ENCODE measurements at regions not wholly inside any gene's neighbourhood (a gene's known extent, or its start where the extent isn't known, plus 50 kb on each side); places are given as distances from the start of the nearest gene placed in this dataset.

GRCh38 chr1:55650444-55650843 lies 435.3 kb upstream of the USP24 start (continued):
- TF ChIP-seq ZNF512 (CRISPR knock-in tag; IDR thresholded peaks at IDR 0.05; ENCODE audit: borderline replicate concordance) (no peak), ZNF281 (CRISPR knock-in tag; IDR thresholded peaks at IDR 0.05) (no peak), NR2C2 (CRISPR knock-in tag; IDR thresholded peaks at IDR 0.05) (no peak), E2F4 (CRISPR knock-in tag; IDR thresholded peaks at IDR 0.05; ENCODE audit: borderline replicate concordance, low read depth) (no peak), ZNF121 (CRISPR knock-in tag; IDR thresholded peaks at IDR 0.05) (no peak)

GRCh38 chr1:55646181-55646580 lies 431.0 kb upstream of the USP24 start:
- H3K27me3 Mint-ChIP-seq (ENCODE audit: low read depth) = no peaks in the 10 kb centered on the region; the same call in 1 of the 2 replicates
- no peak for TF ChIP-seq ZNF416 (CRISPR knock-in tag; IDR thresholded peaks at IDR 0.05)
- no peak for TF ChIP-seq MXD4 (CRISPR knock-in tag; IDR thresholded peaks at IDR 0.05; ENCODE audit: borderline replicate concordance)
- no peak for TF ChIP-seq SOX15 (CRISPR knock-in tag; IDR thresholded peaks at IDR 0.05)
- no peak for TF ChIP-seq E2F4 (CRISPR knock-in tag; IDR thresholded peaks at IDR 0.05; ENCODE audit: borderline replicate concordance, low read depth)
- no peak for TF ChIP-seq NR1H2 (CRISPR knock-in tag; IDR thresholded peaks at IDR 0.05)
- TF ChIP-seq MYBL2 (CRISPR knock-in tag; IDR thresholded peaks at IDR 0.05) = no peak
- TF ChIP-seq PRDM15 (CRISPR knock-in tag; IDR thresholded peaks at IDR 0.05) = no peak
- TF ChIP-seq JUN (CRISPR knock-in tag; IDR thresholded peaks at IDR 0.05) = no peak
- TF ChIP-seq PREB (CRISPR knock-in tag; IDR thresholded peaks at IDR 0.05; ENCODE audit: borderline replicate concordance) = no peak
- TF ChIP-seq ZSCAN18 (CRISPR knock-in tag; IDR thresholded peaks at IDR 0.05) = no peak
- no peak for TF ChIP-seq ZNF232 (CRISPR knock-in tag; IDR thresholded peaks at IDR 0.05)
- TF ChIP-seq GABPB1 (CRISPR knock-in tag; IDR thresholded peaks at IDR 0.05) = no peak
- TF ChIP-seq NFE2L1 (CRISPR knock-in tag; IDR thresholded peaks at IDR 0.05) = no peak
- TF ChIP-seq CREB1 (CRISPR knock-in tag; IDR thresholded peaks at IDR 0.05) = no peak
- TF ChIP-seq ARID4B (CRISPR knock-in tag; IDR thresholded peaks at IDR 0.05; ENCODE audit: borderline replicate concordance) = no peak

More at GRCh38 chr1:55646181-55646580, 431.0 kb upstream of the USP24 start:
- Mint-ChIP-seq H3K4me1 (no peaks in the 10 kb centered on the region; the same call in 1 of the 2 replicates), H3K4me3 (no peak overlapping the region), H3K9me3 (no peaks in the 10 kb centered on the region; the same call in 1 of the 2 replicates), H3K36me3 (no peaks in the 10 kb centered on the region), H3K27ac (no peak overlapping the region)
- DNase-seq (ENCODE audit: low spot score) = no peak
- ATAC-seq = no peak
- POLR2A ChIA-PET = no interaction called here
- CTCF ChIA-PET = no interaction called here
